HUES6 (cell line): ENCODE measurements at regions not wholly inside any gene's neighbourhood (a gene's known extent, or its start where the extent isn't known, plus 50 kb on each side); places are given as distances from the start of the nearest gene placed in this dataset.

Experiments used
- H3K27ac ChIP-seq: 2 replicates; pipeline ENCODE4 v1.7.0; 2013; ENCODE audit warnings: low read depth, mild to moderate bottlenecking, low read length, inconsistent platforms
- H3K27me3 ChIP-seq: 2 replicates; pipeline ENCODE4 v1.6.1; 2013; ENCODE audit warnings: low read length; ENCODE audit not compliant: control insufficient read depth, insufficient read depth
- H3K36me3 ChIP-seq: 2 replicates; pipeline ENCODE4 v1.6.1; 2013; ENCODE audit warnings: low read length; ENCODE audit not compliant: control insufficient read depth, insufficient read depth
- H3K4me1 ChIP-seq: 2 replicates; pipeline ENCODE4 v1.6.1; 2013; ENCODE audit warnings: low read length; ENCODE audit not compliant: control insufficient read depth, insufficient read depth
- H3K4me3 ChIP-seq: 2 replicates; pipeline ENCODE4 v1.5.1; 2013; ENCODE audit warnings: low read depth, low read length
- H3K9ac ChIP-seq: one replicate; pipeline ENCODE4 v1.6.1; 2013; ENCODE audit warnings: mild to moderate bottlenecking, low read length
- H3K9me3 ChIP-seq: 2 replicates; pipeline ENCODE4 v1.6.1; 2013; ENCODE audit warnings: low read depth, low read length; ENCODE audit not compliant: control insufficient read depth, insufficient read depth

DNA sequence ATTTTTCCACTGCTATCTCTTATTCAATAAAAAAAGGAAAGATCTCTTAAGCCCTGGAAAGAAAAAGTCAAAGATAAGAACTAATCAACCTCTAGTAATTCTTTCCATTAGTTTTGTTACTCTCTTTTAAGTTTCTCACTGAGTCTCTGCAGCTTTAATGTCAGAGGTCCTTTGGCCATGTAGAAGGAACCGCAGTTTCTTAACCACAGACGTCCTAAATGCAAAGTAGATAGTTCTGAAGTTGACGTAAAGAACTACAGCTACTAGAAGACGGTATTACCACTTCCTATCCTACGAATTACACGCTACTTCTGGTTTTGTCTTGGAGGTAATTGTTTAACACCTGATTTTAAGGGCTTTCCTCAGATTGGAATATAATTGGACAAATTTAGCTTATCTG is 325.9 kb downstream of the ANKRD50 start:
- Histone ChIP-seq H3K27ac (no peak overlapping the region), H3K9ac (no peak overlapping the region), H3K36me3 (no peaks in the 10 kb centered on the region), H3K27me3 (no peaks in the 10 kb centered on the region), H3K4me3 (no peak overlapping the region), H3K4me1 (no peaks in the 10 kb centered on the region), H3K9me3 (no peaks in the 10 kb centered on the region)

DNA sequence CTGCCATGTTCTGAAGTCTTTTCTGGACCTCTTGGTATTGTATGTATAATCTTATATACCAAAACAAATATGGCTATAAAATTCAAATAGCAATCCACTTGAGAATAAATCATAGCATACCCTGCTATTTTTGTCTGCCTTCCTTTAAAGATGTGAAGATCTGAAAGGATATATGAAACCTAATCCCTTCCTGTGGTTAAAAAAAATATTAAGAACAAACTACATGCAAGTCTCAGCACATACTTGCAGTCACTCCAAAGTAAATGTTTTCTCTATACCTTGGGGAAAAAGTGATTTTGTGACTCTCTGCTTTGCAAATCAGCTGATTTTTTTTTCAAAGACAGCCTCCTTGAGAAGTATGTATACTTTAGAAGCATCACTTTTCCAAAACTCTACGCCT is 322.9 kb downstream of the ANKRD50 start:
- Histone ChIP-seq H3K4me3 (no peak overlapping the region), H3K9ac (no peak overlapping the region), H3K4me1 (no peaks in the 10 kb centered on the region), H3K9me3 (no peaks in the 10 kb centered on the region), H3K27me3 (no peaks in the 10 kb centered on the region), H3K36me3 (no peaks in the 10 kb centered on the region), H3K27ac (no peak overlapping the region)

DNA sequence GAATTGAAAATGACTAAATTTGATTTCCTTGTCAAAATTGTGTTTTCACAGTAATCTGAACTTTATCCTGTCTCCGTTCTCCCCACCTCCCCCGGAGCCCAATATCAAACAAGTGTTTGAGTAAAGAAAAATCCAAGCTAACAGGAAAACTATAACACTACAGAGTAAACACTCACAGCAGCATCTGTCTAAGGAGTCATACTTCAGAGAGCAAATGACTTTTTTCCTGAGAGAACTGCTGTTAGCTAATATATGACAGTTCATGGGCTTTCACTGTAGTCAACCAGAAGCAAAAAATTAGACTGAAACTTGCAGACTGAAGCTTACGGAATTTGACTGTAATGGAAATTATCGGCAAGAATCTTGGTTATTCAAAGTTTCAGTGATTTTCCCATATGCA is 321.7 kb downstream of the ANKRD50 start:
- no peak overlapping the region for H3K4me3 ChIP-seq
- H3K9me3 ChIP-seq = no peaks in the 10 kb centered on the region
- no peaks in the 10 kb centered on the region for H3K27me3 ChIP-seq
- H3K9ac ChIP-seq = no peak overlapping the region
- no peaks in the 10 kb centered on the region for H3K36me3 ChIP-seq
- H3K27ac ChIP-seq = no peak overlapping the region
- H3K4me1 ChIP-seq = no peaks in the 10 kb centered on the region

DNA sequence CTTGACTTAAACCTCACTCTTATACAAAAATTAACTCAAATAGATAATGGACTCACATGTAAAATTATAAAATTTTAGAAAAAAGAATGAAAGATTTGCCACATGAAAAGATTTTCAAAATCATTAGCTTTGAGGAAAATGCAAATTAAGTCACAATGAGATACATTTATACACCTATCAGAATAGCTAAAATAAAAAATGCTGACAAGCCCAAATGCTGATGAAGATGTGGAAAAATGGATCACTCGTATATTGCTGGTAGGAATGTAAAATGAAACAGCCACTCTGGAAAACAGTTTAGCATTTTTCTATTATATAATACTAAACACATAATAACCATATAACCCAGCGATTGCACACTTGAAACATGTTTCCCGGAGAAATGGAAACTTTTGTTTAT is 316.2 kb downstream of the ANKRD50 start:
- Histone ChIP-seq H3K27ac (no peak overlapping the region), H3K36me3 (no peaks in the 10 kb centered on the region), H3K4me3 (no peak overlapping the region), H3K9ac (no peak overlapping the region), H3K27me3 (no peaks in the 10 kb centered on the region), H3K4me1 (no peaks in the 10 kb centered on the region), H3K9me3 (no peaks in the 10 kb centered on the region)

DNA sequence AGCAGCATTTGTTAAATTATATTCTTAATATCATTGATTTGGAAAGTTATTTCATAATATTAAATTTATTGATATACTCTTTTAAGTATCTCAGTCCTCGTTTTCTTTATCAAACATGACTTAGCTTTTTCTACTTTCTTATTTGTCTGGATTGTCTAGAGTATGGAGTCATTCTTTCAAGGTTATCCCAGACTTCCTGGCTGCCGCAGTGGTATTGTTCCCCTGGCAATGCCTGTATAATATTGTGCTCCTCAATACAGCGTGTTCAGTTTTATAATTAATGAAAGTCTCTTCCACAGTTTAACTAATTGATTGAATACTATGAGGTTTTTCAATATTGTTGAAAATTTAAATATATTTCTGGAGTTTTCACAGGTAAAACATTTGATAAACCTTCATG is 310.9 kb downstream of the ANKRD50 start:
- Histone ChIP-seq H3K27me3 (no peaks in the 10 kb centered on the region), H3K4me3 (no peak overlapping the region), H3K9me3 (no peaks in the 10 kb centered on the region), H3K36me3 (no peaks in the 10 kb centered on the region), H3K4me1 (no peaks in the 10 kb centered on the region), H3K27ac (no peak overlapping the region), H3K9ac (no peak overlapping the region)

DNA sequence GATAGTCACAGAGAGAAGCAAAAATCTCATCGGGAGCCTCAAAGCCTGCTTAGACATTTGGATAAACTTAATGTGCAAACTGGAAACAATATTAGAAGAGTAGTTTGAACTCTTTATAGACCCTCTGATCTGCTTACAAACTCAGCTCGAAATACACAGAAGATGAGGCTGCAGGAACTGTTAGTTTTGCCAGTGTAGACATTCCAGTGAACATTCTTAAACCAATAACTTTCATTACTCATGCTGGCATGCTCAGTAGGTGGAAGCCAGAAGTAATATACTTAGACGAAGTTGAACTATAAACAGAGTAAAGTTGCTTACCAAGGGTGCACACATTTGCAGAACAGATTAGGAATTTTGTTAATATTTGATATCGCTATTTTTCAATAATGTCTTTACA is 303.5 kb downstream of the ANKRD50 start:
- Histone ChIP-seq H3K4me3 (no peak overlapping the region), H3K27ac (no peak overlapping the region), H3K36me3 (no peaks in the 10 kb centered on the region), H3K9ac (no peak overlapping the region), H3K4me1 (no peaks in the 10 kb centered on the region), H3K27me3 (no peaks in the 10 kb centered on the region), H3K9me3 (no peaks in the 10 kb centered on the region)

DNA sequence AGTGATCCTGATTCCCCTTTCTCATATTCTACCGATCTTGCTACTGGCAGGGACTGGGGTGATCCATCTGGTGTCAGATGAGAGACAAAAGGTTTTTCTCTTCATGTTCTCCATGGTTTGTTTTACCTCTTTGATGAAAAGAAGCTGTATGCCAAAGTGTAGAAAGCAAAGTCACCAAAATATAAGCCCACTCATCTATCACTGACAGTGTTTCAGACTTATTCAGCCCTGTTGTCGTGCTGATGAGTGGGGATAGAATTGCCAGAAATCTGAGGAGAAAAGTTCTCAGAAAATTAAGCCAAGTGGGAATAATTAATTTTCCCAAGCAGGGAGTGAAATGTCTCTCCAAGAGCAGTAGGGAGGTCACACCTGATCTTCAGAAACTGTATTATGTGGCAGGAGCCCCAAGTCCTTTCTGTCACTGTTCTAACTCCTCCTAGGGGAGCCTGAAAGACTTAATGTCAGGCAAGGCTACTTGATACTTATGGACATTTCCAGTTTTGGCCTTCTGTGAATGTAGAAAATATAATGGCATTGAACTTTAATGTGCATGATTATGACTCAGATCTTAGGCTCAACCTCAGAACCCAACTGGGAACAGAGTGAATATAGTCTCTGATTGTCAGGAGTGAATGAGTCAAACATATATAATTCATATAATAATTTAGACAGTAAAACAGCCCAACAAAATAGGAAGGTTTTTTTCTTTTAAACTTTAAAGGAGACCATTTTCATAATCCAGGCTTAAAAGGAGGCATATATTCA is 298.1 kb downstream of the ANKRD50 start:
- H3K4me1 ChIP-seq = no peaks in the 10 kb centered on the region
- H3K9me3 ChIP-seq = no peaks in the 10 kb centered on the region
- no peak overlapping the region for H3K27ac ChIP-seq
- no peaks in the 10 kb centered on the region for H3K27me3 ChIP-seq
- no peak overlapping the region for H3K9ac ChIP-seq
- no peak overlapping the region for H3K4me3 ChIP-seq
- no peaks in the 10 kb centered on the region for H3K36me3 ChIP-seq

DNA sequence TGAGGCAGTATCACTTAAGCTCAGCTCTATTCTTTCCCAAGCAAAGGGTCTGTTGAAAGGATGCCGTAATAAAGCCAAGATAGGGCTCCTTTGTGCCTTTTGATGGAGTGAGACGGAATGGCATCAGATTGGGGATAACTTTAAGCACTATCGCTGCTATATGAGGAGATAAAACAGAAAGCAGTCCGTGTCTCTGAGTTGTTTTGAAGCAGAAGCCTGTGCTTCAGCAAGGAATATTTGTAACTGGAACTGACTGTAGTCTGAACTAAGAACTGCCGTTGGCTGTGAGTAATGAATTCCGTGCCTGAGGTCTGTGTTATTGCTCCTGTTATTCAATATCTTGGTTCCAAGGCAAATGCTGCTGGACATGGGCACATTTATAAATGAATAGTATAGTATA is 297.4 kb downstream of the ANKRD50 start:
- Histone ChIP-seq H3K9ac (no peak overlapping the region), H3K4me3 (no peak overlapping the region), H3K36me3 (no peaks in the 10 kb centered on the region), H3K9me3 (no peaks in the 10 kb centered on the region), H3K4me1 (no peaks in the 10 kb centered on the region), H3K27me3 (no peaks in the 10 kb centered on the region), H3K27ac (no peak overlapping the region)

DNA sequence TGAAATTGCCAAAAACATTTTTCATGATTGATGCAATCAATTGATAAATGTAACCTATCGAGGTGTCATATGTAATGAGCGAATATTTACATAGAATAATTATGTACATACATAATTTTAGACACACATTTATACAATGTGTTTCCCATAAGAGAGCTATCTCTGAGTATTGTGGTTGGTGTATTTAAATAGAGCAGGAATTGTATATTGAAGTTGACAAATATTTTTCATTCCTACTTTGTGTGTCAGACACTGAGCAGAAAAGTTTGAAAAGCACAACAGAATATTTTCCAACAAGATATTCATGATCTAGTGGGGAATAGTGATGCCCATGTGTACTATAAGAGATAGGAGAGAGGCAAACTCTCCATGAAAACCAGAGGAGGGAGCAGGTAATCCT is 295.2 kb downstream of the ANKRD50 start:
- Histone ChIP-seq H3K9ac (no peak overlapping the region), H3K4me3 (no peak overlapping the region), H3K9me3 (no peaks in the 10 kb centered on the region), H3K27me3 (no peaks in the 10 kb centered on the region), H3K4me1 (no peaks in the 10 kb centered on the region), H3K36me3 (no peaks in the 10 kb centered on the region), H3K27ac (no peak overlapping the region)

DNA sequence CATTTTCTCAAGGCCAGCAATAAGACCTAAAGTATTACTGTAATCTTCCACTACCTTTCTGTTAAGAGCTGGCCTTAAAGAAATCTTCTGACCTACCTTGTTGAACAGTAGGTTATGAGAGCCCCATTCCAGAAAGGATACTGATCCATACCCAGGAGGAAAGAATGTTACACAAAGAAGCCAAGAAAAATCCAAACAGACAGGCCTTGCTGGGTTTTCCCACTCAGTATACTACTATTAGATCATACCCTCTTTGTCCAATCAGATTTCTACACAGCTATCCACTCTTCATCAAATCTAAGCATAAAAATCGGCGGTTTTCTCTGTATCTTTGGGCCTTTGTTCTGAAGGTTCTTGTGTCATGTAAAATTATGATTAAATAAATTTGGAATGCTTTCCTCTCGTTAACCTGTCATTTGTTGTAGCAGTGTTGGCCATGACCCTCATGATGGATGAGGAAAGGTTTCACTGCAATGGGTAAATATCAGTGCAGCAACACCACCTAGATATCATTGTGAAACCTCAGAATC is 292.3 kb downstream of the ANKRD50 start:
- no peaks in the 10 kb centered on the region for H3K27me3 ChIP-seq
- H3K4me3 ChIP-seq = no peak overlapping the region
- no peaks in the 10 kb centered on the region for H3K9me3 ChIP-seq
- H3K36me3 ChIP-seq = no peaks in the 10 kb centered on the region
- H3K27ac ChIP-seq = no peak overlapping the region
- no peaks in the 10 kb centered on the region for H3K4me1 ChIP-seq
- H3K9ac ChIP-seq = no peak overlapping the region

DNA sequence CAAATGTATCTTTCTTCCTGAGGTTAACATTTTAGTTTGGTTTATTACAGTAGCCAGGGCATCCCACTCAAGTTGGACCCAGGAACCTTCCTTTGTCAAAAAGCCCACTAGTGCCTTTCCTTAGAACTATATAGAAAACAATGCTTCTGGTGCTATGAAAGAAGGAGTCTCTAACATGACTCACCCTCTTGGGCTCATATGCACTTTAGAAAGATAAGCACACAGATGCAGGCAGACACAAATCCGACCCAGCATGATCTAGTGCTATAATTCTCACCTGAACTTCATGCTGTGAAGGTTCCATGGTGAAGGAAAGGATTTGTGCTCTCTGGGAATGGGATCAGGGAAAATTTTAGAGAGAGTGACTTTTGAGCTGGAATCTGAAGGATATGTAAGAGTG is 289.4 kb downstream of the ANKRD50 start:
- Histone ChIP-seq H3K9ac (no peak overlapping the region), H3K27ac (no peak overlapping the region), H3K4me3 (no peak overlapping the region), H3K27me3 (no peaks in the 10 kb centered on the region), H3K4me1 (no peaks in the 10 kb centered on the region), H3K9me3 (no peaks in the 10 kb centered on the region), H3K36me3 (no peaks in the 10 kb centered on the region)
